Stomach (tissue), 8 donors: ENCODE measurements at regions not wholly inside any gene's neighbourhood (a gene's known extent, or its start where the extent isn't known, plus 50 kb on each side); places are given as distances from the start of the nearest gene placed in this dataset.

Experiments used
- DNase-seq, 2 donors: peaks; one replicate each; pipeline versions ENCODE4 v3.0.0 to v3.0.0-alpha.2; 2013 to 2019
- H3K27ac ChIP-seq, 5 donors: fragments of 200-600 bp in 4 of 5; sonication (generic) in 4 of 5; one replicate each; pipeline ENCODE4 v1.5.1; 2013 to 2019; ENCODE audit warnings: mild to moderate bottlenecking in 1 of 5, moderate library complexity in 1 of 5
- H3K27me3 ChIP-seq, 3 donors: fragments of 200-600 bp; sonication (generic); one replicate each; pipeline ENCODE4 v1.5.1; 2017 to 2019; ENCODE audit warnings: mixed run types in 1 of 3
- H3K36me3 ChIP-seq, 4 donors: fragments of 200-600 bp; sonication (generic); 1 replicate in 3 of 4; 2 replicates in 1 of 4; pipeline ENCODE4 v1.5.1; 2016 to 2019
- H3K4me1 ChIP-seq, 4 donors: fragments of 200-600 bp; sonication (generic); one replicate each; pipeline ENCODE4 v1.5.1; 2016 to 2019
- H3K4me3 ChIP-seq, 4 donors: fragments of 200-600 bp; sonication (generic) in 3 of 4; one replicate each; pipeline ENCODE4 v1.5.1; 2016 to 2019; ENCODE audit warnings: mild to moderate bottlenecking in 1 of 4
- H3K9me3 ChIP-seq, 4 donors: fragments of 200-600 bp; sonication (generic); one replicate each; pipeline ENCODE4 v1.5.1; 2016 to 2019
- EP300 ChIP-seq: sonication (generic); formaldehyde crosslinking; IDR thresholded peaks from one replicate; pipeline ENCODE4 v1.6.1; 2017; ENCODE audit warnings: antibody characterized with exemption
- POLR2A ChIP-seq, 4 donors: fragments of 450-650 bp; IDR thresholded peaks; one replicate each; pipeline ENCODE4 v1.6.1; 2016; ENCODE audit warnings: antibody characterized with exemption in 4 of 4, control low read depth in 2 of 4, mild to moderate bottlenecking in 1 of 4, moderate library complexity in 1 of 4
- POLR2AphosphoS5 ChIP-seq, 3 donors: sonication (generic); formaldehyde crosslinking; IDR thresholded peaks; one replicate each; pipeline ENCODE4 v1.6.1; 2016; ENCODE audit warnings: antibody characterized with exemption in 3 of 3
- WGBS, 5 donors: extraction: QIAGEN DNeasy Blood & Tissue Kit in 3 of 5; methylation state at CpG; one replicate each; pipeline versions ENCODE4 v1.1.5 to v1.1.7; 2013 to 2018; 5-methylcytosine and 5-hydroxymethylcytosine counted together
- intact Hi-C: fragments of 100-400 bp; cut with DNase I; formaldehyde crosslinking; loops from one replicate; pipeline ENCODE4 v1.15.1; 2023; ENCODE audit warnings: low total_unique reads
- TF ChIP-seq, protein P1 (sequence below), 7 experiments: fragments of 450-650 bp in 4 of 7; fragments of 200-600 bp in 3 of 7; sonication (generic) in 3 of 7; IDR thresholded peaks; one replicate each; pipeline ENCODE4 v1.5.1; 2016 to 2019; ENCODE audit warnings: antibody characterized with exemption in 7 of 7, control low read depth in 2 of 7, mild to moderate bottlenecking in 1 of 7
- donor health status: healthy with polysubstance abuse.
- donor health status: Bipolar disorder and iron deficiency.
- donor health status: healthy.

DNA sequence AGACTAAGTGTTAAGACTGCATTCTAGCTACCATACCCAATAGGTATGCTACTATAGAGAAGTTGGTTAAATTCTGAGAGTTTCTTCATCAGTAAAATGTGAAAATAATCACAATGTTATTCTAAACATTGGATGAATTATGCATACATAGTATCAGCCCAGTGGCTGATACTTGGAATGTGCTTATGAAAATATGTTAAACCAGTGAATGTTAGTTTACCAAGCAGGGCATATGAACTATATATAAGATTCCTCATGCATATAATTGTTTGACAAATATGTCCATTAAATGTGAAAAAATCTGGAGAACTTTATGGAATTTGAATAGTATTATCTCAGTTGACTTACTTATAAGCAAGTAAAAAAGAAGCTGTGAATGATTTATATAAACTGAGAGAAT lies 296.1 kb downstream of the IL15 start:
- intact Hi-C loops, result no loop called here
- H3K27ac ChIP-seq, result no peak overlapping the region
- TF ChIP-seq EP300 (no peak), POLR2AphosphoS5 (IDR thresholded peaks at IDR 0.05) (no peak), POLR2A (IDR thresholded peaks at IDR 0.05) (no peak)
- TF ChIP-seq, protein P1, sequence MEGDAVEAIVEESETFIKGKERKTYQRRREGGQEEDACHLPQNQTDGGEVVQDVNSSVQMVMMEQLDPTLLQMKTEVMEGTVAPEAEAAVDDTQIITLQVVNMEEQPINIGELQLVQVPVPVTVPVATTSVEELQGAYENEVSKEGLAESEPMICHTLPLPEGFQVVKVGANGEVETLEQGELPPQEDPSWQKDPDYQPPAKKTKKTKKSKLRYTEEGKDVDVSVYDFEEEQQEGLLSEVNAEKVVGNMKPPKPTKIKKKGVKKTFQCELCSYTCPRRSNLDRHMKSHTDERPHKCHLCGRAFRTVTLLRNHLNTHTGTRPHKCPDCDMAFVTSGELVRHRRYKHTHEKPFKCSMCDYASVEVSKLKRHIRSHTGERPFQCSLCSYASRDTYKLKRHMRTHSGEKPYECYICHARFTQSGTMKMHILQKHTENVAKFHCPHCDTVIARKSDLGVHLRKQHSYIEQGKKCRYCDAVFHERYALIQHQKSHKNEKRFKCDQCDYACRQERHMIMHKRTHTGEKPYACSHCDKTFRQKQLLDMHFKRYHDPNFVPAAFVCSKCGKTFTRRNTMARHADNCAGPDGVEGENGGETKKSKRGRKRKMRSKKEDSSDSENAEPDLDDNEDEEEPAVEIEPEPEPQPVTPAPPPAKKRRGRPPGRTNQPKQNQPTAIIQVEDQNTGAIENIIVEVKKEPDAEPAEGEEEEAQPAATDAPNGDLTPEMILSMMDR (IDR thresholded peaks at IDR 0.05), result no peak

DNA sequence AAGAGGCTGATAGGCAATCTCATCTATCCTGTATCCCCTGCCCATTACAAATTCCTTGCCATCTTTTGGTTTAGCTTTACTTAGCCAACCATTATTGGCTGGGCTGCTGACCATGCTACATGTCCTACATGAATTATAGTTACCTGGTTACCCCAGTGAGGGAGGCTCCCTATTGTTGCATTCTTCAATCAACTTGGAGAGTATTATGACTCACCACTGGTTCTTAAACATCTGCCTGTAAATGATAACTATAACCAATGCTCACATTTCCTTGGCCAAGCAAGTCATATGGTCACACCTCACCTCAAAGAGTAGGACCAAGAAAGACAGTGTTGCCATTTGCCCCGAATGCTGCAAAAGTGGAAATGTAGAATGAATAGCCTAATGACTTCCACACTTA lies 297.6 kb downstream of the IL15 start:
- H3K27me3 ChIP-seq, result no peaks in the 10 kb centered on the region
- TF ChIP-seq POLR2AphosphoS5 (IDR thresholded peaks at IDR 0.05) (no peak), POLR2A (IDR thresholded peaks at IDR 0.05) (no peak), EP300 (no peak)
- TF ChIP-seq, protein P1 (IDR thresholded peaks at IDR 0.05), result no peak
- intact Hi-C loops, result no loop called here
- no peak overlapping the region for H3K27ac ChIP-seq
- H3K4me3 ChIP-seq, result no peak overlapping the region
- no peak for DNase-seq
- H3K9me3 ChIP-seq, result peaks cover 5 to 23% (median 14%) of the 10 kb centered on the region in 4 donors
- 88 to 97% (median 94%) methylated on average over 1 of the region's 1 CpG for whole genome bisulfite sequencing, 5 donors
- no peaks in the 10 kb centered on the region for H3K36me3 ChIP-seq
- no peaks in the 10 kb centered on the region for H3K4me1 ChIP-seq

More for the DNA sequence above, 296.1 kb downstream of the IL15 start:
- Histone ChIP-seq H3K9me3 (peaks cover under 1 to 8% (median 2%) of the 10 kb centered on the region in 4 donors), H3K4me1 (no peaks in the 10 kb centered on the region), H3K36me3 (no peaks in the 10 kb centered on the region), H3K4me3 (no peak overlapping the region), H3K27me3 (no peaks in the 10 kb centered on the region)
- no peak for DNase-seq

DNA sequence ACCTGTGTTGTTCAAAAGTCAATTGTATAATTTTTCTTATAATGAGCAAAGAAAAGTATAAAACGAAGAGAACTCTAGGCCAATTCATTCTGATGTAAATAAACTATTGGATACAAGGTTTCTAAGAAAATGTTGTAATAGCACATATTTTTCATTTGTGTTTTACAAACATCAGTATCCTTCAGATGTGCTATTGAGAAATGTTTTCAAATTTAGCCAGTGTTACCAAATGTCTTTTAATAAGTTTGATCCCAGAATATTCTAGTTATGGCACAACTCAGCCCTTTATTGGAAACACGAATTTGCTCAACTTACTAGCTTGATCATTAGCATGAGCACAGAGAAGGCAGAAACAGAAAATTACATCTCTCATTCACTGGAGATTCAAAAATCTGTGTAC lies 319.3 kb downstream of the IL15 start:
- intact Hi-C loops, result no loop called here
- TF ChIP-seq EP300 (no peak), POLR2AphosphoS5 (IDR thresholded peaks at IDR 0.05) (no peak), POLR2A (IDR thresholded peaks at IDR 0.05) (no peak)
- TF ChIP-seq, protein P1 (IDR thresholded peaks at IDR 0.05), result no peak
- Histone ChIP-seq H3K27ac (no peak overlapping the region), H3K4me3 (no peak overlapping the region), H3K27me3 (no peaks in the 10 kb centered on the region), H3K4me1 (no peaks in the 10 kb centered on the region), H3K9me3 (no peaks in the 10 kb centered on the region), H3K36me3 (no peaks in the 10 kb centered on the region)
- no peak for DNase-seq
- 66 to 80% (median 78%) methylated on average over 2 of the region's 2 CpGs for WGBS, 5 donors

DNA sequence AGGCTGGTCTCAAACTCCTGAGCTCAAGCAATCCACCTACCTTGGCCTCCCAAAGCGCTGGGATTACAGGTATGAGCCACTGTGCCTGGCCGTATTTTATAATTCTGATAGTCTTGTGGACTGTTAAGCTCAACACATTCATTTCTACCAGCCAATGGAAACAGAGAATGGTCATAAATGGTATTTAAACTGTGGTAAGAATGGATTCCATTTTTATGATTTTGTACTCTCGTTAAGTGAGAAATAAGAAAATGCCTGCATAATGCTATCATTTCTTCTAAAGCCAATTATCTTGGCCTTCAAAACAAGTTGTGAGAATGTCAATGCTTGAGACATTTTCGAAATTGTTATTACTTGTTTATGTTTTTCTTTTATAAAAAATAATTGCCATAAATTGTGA lies 321.0 kb downstream of the IL15 start:
- Histone ChIP-seq H3K9me3 (no peaks in the 10 kb centered on the region), H3K27ac (no peak overlapping the region), H3K4me3 (no peak overlapping the region), H3K36me3 (no peaks in the 10 kb centered on the region), H3K4me1 (no peaks in the 10 kb centered on the region), H3K27me3 (no peaks in the 10 kb centered on the region)
- no peak for DNase-seq
- intact Hi-C loops, result no loop called here
- WGBS, 5 donors, result 89 to 92% (median 90%) methylated on average over 4 of the region's 4 CpGs
- no peak for TF ChIP-seq POLR2A (IDR thresholded peaks at IDR 0.05)
- TF ChIP-seq POLR2AphosphoS5 (IDR thresholded peaks at IDR 0.05), result no peak
- TF ChIP-seq EP300, result no peak
- TF ChIP-seq, protein P1 (IDR thresholded peaks at IDR 0.05), result no peak
